Lower leg skin (tissue), 4 donors: ENCODE measurements at regions not wholly inside any gene's neighbourhood (a gene's known extent, or its start where the extent isn't known, plus 50 kb on each side); places are given as distances from the start of the nearest gene placed in this dataset.

Experiments
- DNase-seq, 2 donors: peaks; one replicate each; pipeline ENCODE4 v3.0.0-alpha.2; 2019; ENCODE audit warnings: low spot score in 2 of 2
- H3K4me3 ChIP-seq: fragments of 200-600 bp; sonication (generic); 2 replicates; pipeline ENCODE4 v1.5.1; 2017; ENCODE audit warnings: mild to moderate bottlenecking, low read depth; ENCODE audit not compliant: poor library complexity, severe bottlenecking
- POLR2A ChIP-seq, 2 donors: fragments of 450-650 bp; IDR thresholded peaks; one replicate each; pipeline ENCODE4 v1.6.1; 2016 to 2017; ENCODE audit warnings: antibody characterized with exemption in 2 of 2, mild to moderate bottlenecking in 1 of 2, moderate library complexity in 1 of 2
- WGBS, 2 donors: methylation state at CpG; one replicate each; pipeline ENCODE4 v1.1.5; 2018; 5-methylcytosine and 5-hydroxymethylcytosine counted together
- intact Hi-C: fragments of 100-400 bp; cut with DNase I; formaldehyde crosslinking; loops from one replicate; pipeline ENCODE4 v1.15.0; 2023; ENCODE audit warnings: low total_unique reads
- TF ChIP-seq, protein P1 (sequence below), 3 donors: fragments of 450-650 bp; IDR thresholded peaks; one replicate each; pipeline ENCODE4 v1.5.1; 2016; ENCODE audit warnings: antibody characterized with exemption in 3 of 3, mild to moderate bottlenecking in 3 of 3, moderate library complexity in 2 of 3

- no peak for DNase-seq
- intact Hi-C loops, result no loop called here
- 60 to 74% methylated on average over 4 of the region's 4 CpGs for WGBS, 2 donors
- TF ChIP-seq POLR2A (IDR thresholded peaks at IDR 0.05), result no peak
- TF ChIP-seq, protein P1, sequence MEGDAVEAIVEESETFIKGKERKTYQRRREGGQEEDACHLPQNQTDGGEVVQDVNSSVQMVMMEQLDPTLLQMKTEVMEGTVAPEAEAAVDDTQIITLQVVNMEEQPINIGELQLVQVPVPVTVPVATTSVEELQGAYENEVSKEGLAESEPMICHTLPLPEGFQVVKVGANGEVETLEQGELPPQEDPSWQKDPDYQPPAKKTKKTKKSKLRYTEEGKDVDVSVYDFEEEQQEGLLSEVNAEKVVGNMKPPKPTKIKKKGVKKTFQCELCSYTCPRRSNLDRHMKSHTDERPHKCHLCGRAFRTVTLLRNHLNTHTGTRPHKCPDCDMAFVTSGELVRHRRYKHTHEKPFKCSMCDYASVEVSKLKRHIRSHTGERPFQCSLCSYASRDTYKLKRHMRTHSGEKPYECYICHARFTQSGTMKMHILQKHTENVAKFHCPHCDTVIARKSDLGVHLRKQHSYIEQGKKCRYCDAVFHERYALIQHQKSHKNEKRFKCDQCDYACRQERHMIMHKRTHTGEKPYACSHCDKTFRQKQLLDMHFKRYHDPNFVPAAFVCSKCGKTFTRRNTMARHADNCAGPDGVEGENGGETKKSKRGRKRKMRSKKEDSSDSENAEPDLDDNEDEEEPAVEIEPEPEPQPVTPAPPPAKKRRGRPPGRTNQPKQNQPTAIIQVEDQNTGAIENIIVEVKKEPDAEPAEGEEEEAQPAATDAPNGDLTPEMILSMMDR (IDR thresholded peaks at IDR 0.05), result no peak
- H3K4me3 ChIP-seq, result no peak overlapping the region
Observed at GRCh38 chr16:17757808-17758207, 287.0 kb upstream of the XYLT1 start.

DNA sequence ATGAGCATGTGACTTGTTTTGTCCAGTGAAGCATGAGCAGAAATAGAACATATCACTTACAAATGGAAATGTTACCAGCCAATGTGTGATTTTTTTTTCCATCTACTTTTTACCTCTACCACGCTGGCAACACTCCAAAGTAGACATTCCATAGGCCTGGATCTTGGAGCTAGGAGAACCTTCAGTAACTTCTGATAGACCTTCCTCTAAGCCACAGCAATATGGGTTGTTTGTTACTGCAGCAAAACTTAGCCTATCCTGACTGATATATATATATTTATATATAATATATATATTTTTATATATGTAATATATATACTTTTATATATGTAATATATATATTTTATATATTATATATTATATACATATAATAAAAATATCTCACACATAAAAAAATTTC lies 284.4 kb upstream of the XYLT1 start:
- DNase-seq, result no peak
- H3K4me3 ChIP-seq, result no peak overlapping the region
- TF ChIP-seq, protein P1 (IDR thresholded peaks at IDR 0.05), result no peak
- TF ChIP-seq POLR2A (IDR thresholded peaks at IDR 0.05), result no peak
- 87 to 90% methylated on average over 1 of the region's 1 CpG for WGBS, 2 donors
- intact Hi-C loops, result no loop called here

DNA sequence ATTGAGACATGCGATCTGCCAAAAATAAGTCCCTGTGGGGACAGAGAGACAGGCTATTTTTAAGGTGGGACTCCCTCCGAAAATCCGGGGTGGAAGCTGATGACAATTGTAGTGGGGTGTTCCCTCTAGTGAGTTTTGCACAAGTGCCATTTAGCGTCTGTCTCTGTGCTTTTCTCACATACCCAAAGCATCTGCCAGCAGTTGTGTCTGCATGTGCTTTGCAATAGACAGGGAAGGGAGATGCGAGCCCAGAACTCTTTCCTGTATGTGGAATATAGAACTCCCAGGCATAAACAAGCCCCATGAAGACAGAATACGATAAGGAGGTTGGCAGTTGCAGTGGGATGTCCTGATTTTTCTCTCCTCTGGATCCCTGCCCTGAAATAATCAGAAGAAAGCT lies 282.7 kb upstream of the XYLT1 start:
- no peak overlapping the region for H3K4me3 ChIP-seq
- TF ChIP-seq POLR2A (IDR thresholded peaks at IDR 0.05), result no peak
- TF ChIP-seq, protein P1 (IDR thresholded peaks at IDR 0.05), result no peak
- whole genome bisulfite sequencing, 2 donors, result 57 to 67% methylated on average over 6 of the region's 6 CpGs
- intact Hi-C loops, result no loop called here
- DNase-seq, result no peak

DNA sequence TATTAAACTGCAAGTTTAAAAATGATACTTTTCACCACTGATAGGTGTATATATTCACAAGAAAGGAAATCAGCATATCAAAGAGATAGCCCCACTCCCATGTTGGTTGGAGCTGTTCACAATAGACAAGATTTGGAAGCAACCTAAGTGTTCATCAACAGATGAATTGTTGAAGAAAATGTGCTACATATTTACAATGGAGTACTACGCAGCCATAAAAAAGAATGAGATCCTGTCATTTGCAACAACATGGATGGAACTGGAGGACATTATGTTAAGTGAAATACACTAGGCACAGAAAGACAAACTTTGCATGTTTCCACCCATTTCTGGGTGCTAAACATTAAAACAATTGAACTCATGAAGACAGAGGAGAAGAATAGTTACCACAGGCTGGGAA lies 278.9 kb upstream of the XYLT1 start:
- WGBS, 2 donors, result 88 to 90% methylated on average over 1 of the region's 1 CpG
- DNase-seq, result no peak
- no peak overlapping the region for H3K4me3 ChIP-seq
- intact Hi-C loops, result no loop called here
- TF ChIP-seq, protein P1 (IDR thresholded peaks at IDR 0.05), result no peak
- TF ChIP-seq POLR2A (IDR thresholded peaks at IDR 0.05), result no peak

GRCh38 chr16:17748044-17748719 lies 277.4 kb upstream of the XYLT1 start:
- TF ChIP-seq POLR2A (IDR thresholded peaks at IDR 0.05), result no peak
- TF ChIP-seq, protein P1 (IDR thresholded peaks at IDR 0.05), result no peak
- DNase-seq, result no peak
- whole genome bisulfite sequencing, 2 donors, result 54 to 66% methylated on average over 11 of the region's 11 CpGs
- intact Hi-C loops, result no loop called here
- H3K4me3 ChIP-seq, result no peak overlapping the region
